OCI-LY1 (cell line): ENCODE measurements at regions not wholly inside any gene's neighbourhood (a gene's known extent, or its start where the extent isn't known, plus 50 kb on each side); places are given as distances from the start of the nearest gene placed in this dataset.

Experiments
- EZH2 ChIP-seq: fragments of 200-600 bp; sonication (generic), shearing (Covaris generic); IDR thresholded peaks from 2 replicates; pipeline ENCODE4 v1.8.0; 2017; ENCODE audit warnings: borderline replicate concordance, mixed run types, mild to moderate bottlenecking, antibody characterized with exemption, low read length, moderate library complexity, mixed read lengths
- TF ChIP-seq, protein P1 (sequence below): fragments of 200-600 bp; sonication (generic), shearing (Covaris generic); IDR thresholded peaks from 2 replicates; pipeline ENCODE4 v1.5.1; 2017; ENCODE audit warnings: mild to moderate bottlenecking, antibody characterized with exemption, low read length, moderate library complexity, mixed read lengths

DNA sequence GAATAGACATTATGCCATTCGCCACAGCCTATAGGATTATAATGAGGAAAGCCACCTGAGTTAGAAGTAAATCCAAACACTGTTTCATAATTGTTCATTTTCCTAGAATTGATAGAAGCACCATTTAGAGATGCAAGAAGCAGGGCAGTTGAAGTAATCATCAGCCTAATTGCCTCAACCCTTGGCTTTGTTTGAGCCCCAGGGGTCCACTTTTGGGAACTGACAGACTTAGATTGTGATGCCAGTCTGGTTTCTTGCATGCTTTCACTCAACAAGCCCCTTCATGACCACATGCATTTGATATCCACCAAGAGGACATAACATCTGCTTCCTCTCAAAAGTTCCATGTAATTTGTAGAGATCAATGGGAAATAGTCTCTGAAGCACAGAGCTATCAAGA lies 97.2 kb upstream of the COL8A1 start:
- TF ChIP-seq, protein P1, sequence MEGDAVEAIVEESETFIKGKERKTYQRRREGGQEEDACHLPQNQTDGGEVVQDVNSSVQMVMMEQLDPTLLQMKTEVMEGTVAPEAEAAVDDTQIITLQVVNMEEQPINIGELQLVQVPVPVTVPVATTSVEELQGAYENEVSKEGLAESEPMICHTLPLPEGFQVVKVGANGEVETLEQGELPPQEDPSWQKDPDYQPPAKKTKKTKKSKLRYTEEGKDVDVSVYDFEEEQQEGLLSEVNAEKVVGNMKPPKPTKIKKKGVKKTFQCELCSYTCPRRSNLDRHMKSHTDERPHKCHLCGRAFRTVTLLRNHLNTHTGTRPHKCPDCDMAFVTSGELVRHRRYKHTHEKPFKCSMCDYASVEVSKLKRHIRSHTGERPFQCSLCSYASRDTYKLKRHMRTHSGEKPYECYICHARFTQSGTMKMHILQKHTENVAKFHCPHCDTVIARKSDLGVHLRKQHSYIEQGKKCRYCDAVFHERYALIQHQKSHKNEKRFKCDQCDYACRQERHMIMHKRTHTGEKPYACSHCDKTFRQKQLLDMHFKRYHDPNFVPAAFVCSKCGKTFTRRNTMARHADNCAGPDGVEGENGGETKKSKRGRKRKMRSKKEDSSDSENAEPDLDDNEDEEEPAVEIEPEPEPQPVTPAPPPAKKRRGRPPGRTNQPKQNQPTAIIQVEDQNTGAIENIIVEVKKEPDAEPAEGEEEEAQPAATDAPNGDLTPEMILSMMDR = no peak
- no peak for TF ChIP-seq EZH2
